ENCODE measurements at regions not wholly inside any gene's neighbourhood (a gene's known extent, or its start where the extent isn't known, plus 50 kb on each side); places are given as distances from the start of the nearest gene placed in this dataset.

- CTCF ChIA-PET, result no interaction called here
- H3K36me3 ChIP-seq (ENCODE audit: control insufficient read depth, insufficient read depth, low read length), result no peaks in the 10 kb centered on the region
- H4K8ac ChIP-seq (ENCODE audit: low read depth in 2 of 2, low read length in 2 of 2), result no peak overlapping the region
- H4K91ac ChIP-seq (ENCODE audit: insufficient read depth, low read depth, low read length), result no peak overlapping the region
- no peak overlapping the region for H2BK5ac ChIP-seq (ENCODE audit: low read depth, low read length, poor library complexity, severe bottlenecking)
- no peaks in the 10 kb centered on the region for H3K27me3 ChIP-seq (ENCODE audit: control insufficient read depth, insufficient read depth, low read length)
- no peak overlapping the region for H3K23ac ChIP-seq (ENCODE audit: low read depth, low read length)
- H4K5ac ChIP-seq (ENCODE audit: low read depth, low read length), result no peak overlapping the region
- dilution Hi-C loops (cut with HindIII; ENCODE audit: low sequenced_read_pairs, unreplicated experiment), result no loop called here
- no peaks in the 10 kb centered on the region for H3K9me1 ChIP-seq (ENCODE audit: insufficient read depth, low read length)
- no peak overlapping the region for H3K9ac ChIP-seq (ENCODE audit: low read depth, low read length)
- H3K4ac ChIP-seq (ENCODE audit: low read depth, low read length), result no peak overlapping the region
- H3K14ac ChIP-seq (replicated peaks; ENCODE audit: low read depth, low read length), result no peak overlapping the region
- H3K79me1 ChIP-seq (ENCODE audit: low read depth in 1 of 2, low read length in 2 of 2), result no peaks in the 10 kb centered on the region
- H4K20me1 ChIP-seq (ENCODE audit: insufficient read depth, low read length), result no peaks in the 10 kb centered on the region
- BruUV-seq (replicated peaks), result no TSS peak
- no peak overlapping the region for H3K56ac ChIP-seq (ENCODE audit: extremely low read depth, insufficient read depth, low read length)
- no peak overlapping the region for H2AK9ac ChIP-seq (replicated peaks; ENCODE audit: low read depth, low read length, poor library complexity)
- no peaks in the 10 kb centered on the region for H3K4me1 ChIP-seq (ENCODE audit: control insufficient read depth, insufficient read depth, low read length)
- no peak overlapping the region for H3K27ac ChIP-seq (ENCODE audit: insufficient read depth, low read length)
- TF ChIP-seq CEBPB (IDR thresholded peaks at IDR 0.05; ENCODE audit: low read depth, low read length), result no peak
- TF ChIP-seq MAZ (IDR thresholded peaks at IDR 0.05; ENCODE audit: borderline replicate concordance, low read depth, low read length), result no peak
- no peak for TF ChIP-seq POLR2A (IDR thresholded peaks at IDR 0.05; ENCODE audit: low read depth, low read length)
- no peak for TF ChIP-seq RFX5 (IDR thresholded peaks at IDR 0.05; ENCODE audit: low read depth, low read length)
- TF ChIP-seq FOS (IDR thresholded peaks at IDR 0.05; ENCODE audit: low read depth, low read length), result no peak
- DNase-seq (no peak), ATAC-seq (ENCODE audit: low read depth) (no peak)
- H2BK120ac ChIP-seq (ENCODE audit: low read depth, low read length), result no peak overlapping the region
- H2AFZ ChIP-seq (replicated peaks; ENCODE audit: low read length, poor library complexity), result no peak overlapping the region
- POLR2A ChIA-PET (ENCODE audit: unreplicated experiment), result no interaction called here
- no peak overlapping the region for H3K18ac ChIP-seq (ENCODE audit: low read depth, low read length)
- no peak overlapping the region for H2AK5ac ChIP-seq (ENCODE audit: low read depth, low read length)
- no peak overlapping the region for H2BK20ac ChIP-seq (ENCODE audit: low read depth, low read length)
- in situ Hi-C loops (cut with MboI; ENCODE audit: low sequenced_read_pairs), result no loop called here
- H3K4me2 ChIP-seq (ENCODE audit: low read depth, low read length), result no peak overlapping the region
- H2BK15ac ChIP-seq (ENCODE audit: low read depth, low read length), result no peak overlapping the region
- H3K4me3 ChIP-seq (ENCODE audit: insufficient read depth, low read depth, low read length), result no peak overlapping the region
- no peaks in the 10 kb centered on the region for H3K9me3 ChIP-seq (ENCODE audit: control insufficient read depth, insufficient read depth, low read length)
- intact Hi-C loops (cut with micrococcal nuclease), result no loop called here
Observed at GRCh38 chr5:121550989-121551388, 300.7 kb upstream of the FTMT start.

Measured in IMR-90 (cell line).